ENCODE measurements at regions not wholly inside any gene's neighbourhood (a gene's known extent, or its start where the extent isn't known, plus 50 kb on each side); places are given as distances from the start of the nearest gene placed in this dataset.

GRCh38 chr2:8049176-8049575, 632.7 kb upstream of the ID2 start:
- TF ChIP-seq EZH2 (IDR thresholded peaks at IDR 0.05) (no peak), CTCF (IDR thresholded peaks at IDR 0.05) (no peak), EZH2phosphoT487 (IDR thresholded peaks at IDR 0.05) (no peak)
